Skeletal muscle cell (primary cell): ENCODE measurements at regions not wholly inside any gene's neighbourhood (a gene's known extent, or its start where the extent isn't known, plus 50 kb on each side); places are given as distances from the start of the nearest gene placed in this dataset.

Experiments
- DNase-seq: peaks from one replicate; pipeline ENCODE4 v3.0.0-alpha.2; 2010; ENCODE audit warnings: low read depth
- H3K4me3 ChIP-seq: 2 replicates; pipeline ENCODE4 v1.5.1; 2011; ENCODE audit warnings: low read depth, mild to moderate bottlenecking, control low read depth, low read length, moderate library complexity

DNA sequence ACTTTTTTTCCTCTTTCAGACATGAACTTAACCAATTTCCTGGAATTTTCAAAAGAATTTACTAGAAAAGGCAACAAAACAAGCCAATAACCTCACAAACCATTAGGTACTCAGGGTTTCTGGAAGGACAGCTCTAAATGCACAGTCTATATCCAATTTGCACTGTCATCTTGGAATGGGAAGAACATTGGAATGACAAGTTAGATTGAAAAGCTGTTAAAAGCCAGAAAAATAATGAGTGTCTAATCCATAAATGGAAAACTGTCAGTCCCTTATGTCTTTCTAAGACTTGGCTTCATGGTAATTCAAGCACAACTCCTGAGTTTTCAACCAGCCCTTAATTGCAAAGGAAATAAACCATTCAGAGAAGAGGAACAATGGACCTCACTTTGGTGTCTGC lies 105.8 kb upstream of the NTRK2 start:
- DNase-seq, result no peak

DNA sequence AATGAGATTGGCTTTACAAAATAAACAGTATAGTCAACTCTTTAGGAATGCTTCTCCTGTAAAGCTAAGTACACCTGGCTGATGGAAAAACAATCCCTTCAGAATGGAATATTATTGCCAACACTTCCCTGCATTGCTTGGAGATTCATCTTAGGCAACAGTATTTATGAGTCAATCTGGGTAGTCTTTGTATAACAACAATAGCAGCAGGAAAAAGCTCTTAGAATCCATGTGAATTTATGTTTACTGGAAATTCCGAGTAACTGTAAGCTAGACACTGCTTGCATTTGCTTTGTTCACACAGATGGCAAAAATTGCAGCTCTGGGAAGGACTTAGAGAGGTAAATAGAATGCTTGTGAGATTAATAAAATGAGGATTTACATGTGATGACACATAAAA lies 101.7 kb upstream of the NTRK2 start:
- DNase-seq, result no peak
- no peak overlapping the region for H3K4me3 ChIP-seq

More for the DNA sequence above, 105.8 kb upstream of the NTRK2 start:
- H3K4me3 ChIP-seq, result no peak overlapping the region

DNA sequence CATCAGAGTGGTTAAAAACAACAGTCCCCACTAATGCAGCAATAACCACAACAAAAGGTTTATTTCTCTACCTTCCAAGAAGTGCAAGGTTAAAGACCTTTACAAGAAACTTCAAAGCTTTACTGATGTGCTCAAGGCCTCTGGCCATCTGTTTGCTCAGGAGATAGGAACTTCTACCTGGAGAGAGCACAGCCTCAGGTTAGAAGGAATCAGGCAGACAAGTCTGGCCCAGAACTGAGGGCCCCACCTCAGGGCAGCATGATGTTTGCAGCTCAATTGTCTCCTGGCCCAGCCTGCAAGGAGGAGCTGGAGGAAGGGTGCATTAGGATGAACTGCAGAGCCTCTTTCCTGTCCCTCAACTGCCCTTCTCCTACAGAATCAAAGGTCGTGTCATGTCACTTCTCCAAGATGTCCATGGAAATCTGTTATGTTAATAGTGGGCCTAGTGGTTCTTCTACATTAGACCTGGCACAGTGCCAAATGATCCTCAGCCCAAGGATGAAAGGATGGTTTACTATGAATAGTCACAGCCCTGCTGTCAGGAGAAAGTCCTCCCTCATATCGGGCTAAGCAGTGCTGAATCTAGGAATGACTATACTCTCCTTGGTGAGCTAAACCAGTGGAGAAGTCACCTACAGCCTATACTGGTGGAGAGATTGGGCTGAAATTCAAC lies 98.9 kb upstream of the NTRK2 start:
- H3K4me3 ChIP-seq, result no peak overlapping the region
- DNase-seq, result no peak

- no peak overlapping the region for H3K4me3 ChIP-seq
- no peak for DNase-seq
Measured at GRCh38 chr9:84573083-84573482, 96.4 kb upstream of the NTRK2 start.

GRCh38 chr9:84575705-84576104 lies 93.8 kb upstream of the NTRK2 start:
- no peak for DNase-seq
- no peak overlapping the region for H3K4me3 ChIP-seq

GRCh38 chr9:84583866-84584265 lies 85.7 kb upstream of the NTRK2 start:
- H3K4me3 ChIP-seq, result no peak overlapping the region
- no peak for DNase-seq

GRCh38 chr9:84586662-84587061 lies 82.9 kb upstream of the NTRK2 start:
- DNase-seq, result no peak
- no peak overlapping the region for H3K4me3 ChIP-seq

DNA sequence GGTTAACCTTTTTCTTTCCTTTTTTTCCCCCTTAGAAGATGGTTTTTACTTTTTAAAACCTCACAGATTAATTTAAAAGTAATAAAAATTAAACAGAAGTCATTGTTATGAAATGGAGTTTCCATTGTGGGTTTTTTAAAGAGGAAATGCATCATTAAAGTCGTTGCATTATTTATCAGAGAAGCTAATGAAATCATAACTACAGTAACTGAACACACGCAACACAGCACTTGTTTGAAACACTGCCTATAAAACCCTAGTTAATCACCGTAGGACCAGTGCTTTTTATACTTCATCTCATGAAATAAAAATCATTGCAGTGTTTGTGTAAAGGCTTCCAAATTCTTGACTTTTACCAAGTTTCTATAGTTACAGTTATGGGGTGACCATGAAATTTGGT lies 82.4 kb upstream of the NTRK2 start:
- no peak overlapping the region for H3K4me3 ChIP-seq

DNA sequence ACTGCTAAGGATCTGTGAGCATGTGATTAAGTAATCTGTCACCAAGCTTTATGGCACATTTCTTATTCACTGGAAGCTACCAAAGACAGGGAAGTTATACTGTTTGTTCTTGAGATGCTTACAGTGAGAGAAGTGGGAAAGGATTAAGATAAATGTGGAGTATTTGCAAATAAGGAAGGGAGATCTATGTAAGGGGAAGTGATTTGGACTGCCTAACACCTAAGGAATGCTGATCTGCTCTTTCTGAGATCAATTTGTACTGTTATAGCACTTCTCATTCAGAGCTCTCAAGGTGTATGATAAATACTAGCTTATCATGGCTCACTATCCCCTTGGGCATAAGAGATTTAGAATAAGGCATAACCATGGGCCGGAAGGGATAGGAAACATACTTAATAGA lies 80.0 kb upstream of the NTRK2 start:
- no peak overlapping the region for H3K4me3 ChIP-seq
- DNase-seq, result no peak

More for the DNA sequence above, 82.4 kb upstream of the NTRK2 start:
- no peak for DNase-seq

DNA sequence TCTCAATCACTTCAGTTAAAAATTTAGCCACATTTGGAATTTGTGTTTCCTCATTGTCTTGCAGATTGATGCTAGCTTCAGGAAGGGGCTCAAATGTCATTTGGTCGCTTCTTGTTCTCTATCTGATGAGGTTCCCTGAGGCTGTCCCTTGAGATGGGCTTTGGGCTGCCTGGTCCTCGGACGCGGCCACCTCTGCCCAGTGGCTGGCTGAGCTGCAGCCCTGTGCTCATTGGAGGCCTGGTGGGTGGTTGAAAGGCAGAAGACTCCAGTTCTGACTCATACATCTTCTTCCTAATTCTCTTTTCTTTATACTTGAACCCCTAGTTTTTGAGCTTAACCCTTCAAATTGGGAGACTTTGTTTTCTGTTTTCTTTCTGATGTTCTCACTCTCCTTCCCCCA lies 78.8 kb upstream of the NTRK2 start:
- H3K4me3 ChIP-seq, result no peak overlapping the region
- no peak for DNase-seq

DNA sequence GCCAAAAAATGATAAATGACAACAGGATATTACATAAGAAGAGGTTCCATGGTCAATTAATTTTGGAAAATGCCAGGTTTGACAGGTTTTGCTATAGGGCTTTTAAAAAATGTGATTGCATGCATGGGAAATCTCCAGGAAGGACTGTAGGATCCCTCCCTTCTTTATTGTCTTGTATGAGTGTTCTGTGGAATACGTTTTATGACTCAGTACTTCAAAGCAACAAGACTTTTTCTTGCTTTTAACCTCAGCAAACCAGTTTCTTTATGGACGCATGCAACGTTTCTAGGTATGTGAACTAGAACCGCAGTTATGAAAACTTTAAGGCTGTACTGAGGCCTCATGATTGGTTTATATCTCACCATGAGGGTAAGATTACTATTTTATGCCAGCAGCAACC lies 76.6 kb upstream of the NTRK2 start:
- H3K4me3 ChIP-seq, result no peak overlapping the region
- DNase-seq, result no peak

- H3K4me3 ChIP-seq, result no peak overlapping the region
- no peak for DNase-seq
Measured at GRCh38 chr9:84593352-84593751, 76.2 kb upstream of the NTRK2 start.

DNA sequence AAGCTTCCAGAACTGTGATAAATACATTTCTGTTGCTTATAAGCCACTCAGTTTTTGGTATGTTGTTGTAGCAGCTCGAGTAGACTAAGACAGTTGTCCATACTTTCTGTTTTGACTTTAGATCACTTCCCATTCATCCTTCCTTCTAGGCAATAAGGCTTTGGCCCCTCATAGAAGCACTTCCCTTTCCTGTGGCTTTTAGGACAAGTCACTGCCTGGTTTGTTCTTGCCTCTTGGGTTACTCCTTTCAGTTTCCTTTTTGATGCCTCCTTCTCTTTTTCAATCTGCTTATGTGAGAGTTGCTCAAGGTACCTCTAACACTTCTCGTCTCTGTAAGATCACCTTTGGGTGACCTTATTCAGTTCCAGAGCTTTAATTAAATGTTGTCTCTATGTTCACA lies 72.4 kb upstream of the NTRK2 start:
- no peak overlapping the region for H3K4me3 ChIP-seq
- no peak for DNase-seq

DNA sequence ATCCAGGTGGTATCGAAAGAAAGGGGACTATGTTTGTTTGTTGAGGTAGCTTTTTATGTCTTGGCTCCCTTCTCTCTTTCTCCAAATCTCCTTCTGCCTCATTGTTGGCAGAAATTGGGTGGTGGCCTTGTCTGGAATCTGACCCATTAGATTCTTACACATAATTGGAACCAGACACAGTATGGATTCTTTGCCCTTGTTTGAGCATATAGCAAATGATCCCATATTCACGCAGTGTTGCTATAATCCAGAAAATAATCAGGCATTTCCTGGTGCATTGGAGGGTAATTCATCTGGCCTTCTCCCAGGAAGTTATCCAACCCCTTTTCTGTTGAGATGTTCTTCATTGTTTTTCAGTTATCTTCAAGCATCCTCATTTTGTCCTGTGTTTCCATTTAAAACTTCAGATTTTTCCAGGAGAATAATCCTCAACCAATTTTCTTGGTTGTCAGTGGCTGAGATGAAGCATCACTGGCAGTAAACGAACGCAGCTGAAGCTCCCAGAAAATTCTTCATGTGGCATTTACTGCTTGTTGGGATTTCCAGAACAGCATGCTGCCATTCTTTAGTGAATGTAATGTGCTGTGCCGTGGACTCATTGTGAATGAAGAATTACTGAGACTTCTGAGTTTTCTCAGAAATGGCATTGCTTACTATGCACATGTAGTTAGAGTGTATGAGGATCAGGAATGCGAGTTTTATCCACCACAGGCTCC lies 70.5 kb upstream of the NTRK2 start:
- no peak for DNase-seq
- H3K4me3 ChIP-seq, result no peak overlapping the region

- H3K4me3 ChIP-seq, result no peak overlapping the region
- no peak for DNase-seq
Measured at GRCh38 chr9:84600739-84601138, 68.8 kb upstream of the NTRK2 start.

GRCh38 chr9:84604223-84604622 lies 65.3 kb upstream of the NTRK2 start:
- H3K4me3 ChIP-seq, result no peak overlapping the region
- no peak for DNase-seq

DNA sequence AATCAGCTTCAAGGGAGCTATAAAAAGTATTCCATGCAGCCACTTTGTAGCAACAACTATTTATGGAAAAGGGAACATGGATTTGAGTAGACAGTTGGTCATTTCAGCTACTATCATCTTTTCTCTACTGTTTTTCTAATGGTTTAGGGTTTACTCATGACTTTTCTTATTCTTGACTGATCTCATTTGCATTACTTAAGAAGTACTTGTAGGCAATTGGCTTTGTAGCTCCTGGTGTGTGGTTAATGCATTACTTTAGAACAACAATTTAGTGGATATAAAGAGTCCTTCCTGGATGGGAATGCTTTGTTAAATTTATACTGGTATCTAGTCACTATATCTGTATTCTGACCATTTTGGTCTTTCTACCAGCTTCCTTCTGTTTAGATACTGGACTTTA lies 59.8 kb upstream of the NTRK2 start:
- DNase-seq, result no peak
- H3K4me3 ChIP-seq, result no peak overlapping the region

DNA sequence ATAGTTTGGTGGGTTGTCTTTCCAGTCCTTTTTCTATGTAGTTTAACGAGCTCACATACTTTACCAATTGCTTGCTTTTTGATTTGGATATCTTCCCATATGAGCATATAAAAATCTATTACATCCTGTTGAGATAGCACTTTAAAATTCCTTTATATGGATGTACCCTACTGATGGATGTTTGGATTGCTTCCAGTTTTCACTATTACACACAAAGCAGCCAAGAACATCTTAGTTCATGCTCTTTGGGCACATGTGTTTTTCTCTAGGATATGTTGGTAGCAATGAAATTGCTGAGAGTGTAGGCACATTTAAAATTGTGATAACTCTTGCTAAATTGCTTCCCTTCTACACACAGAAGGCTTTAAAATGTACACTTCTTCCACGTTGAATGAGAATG lies 56.1 kb upstream of the NTRK2 start:
- no peak for DNase-seq
- H3K4me3 ChIP-seq, result no peak overlapping the region

DNA sequence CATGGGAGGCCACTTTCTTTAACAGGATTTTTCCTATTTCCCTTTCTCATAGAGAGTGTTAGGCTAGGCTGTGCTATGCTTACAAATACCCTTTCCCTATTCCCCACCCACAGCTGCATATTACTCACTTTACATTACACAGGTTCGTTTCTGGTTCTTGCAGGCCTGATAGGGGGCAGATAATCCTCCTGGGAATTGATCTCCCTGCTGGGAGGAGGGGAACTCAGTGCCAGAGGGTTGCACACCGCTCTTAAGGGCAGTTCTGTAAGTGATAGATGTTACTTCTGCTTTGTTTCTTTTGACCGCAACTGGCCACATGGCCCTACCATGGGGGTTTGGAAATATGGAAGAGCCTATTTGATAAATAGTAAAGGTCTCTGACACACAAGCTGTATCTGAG lies 54.0 kb upstream of the NTRK2 start:
- H3K4me3 ChIP-seq, result no peak overlapping the region
- no peak for DNase-seq

DNA sequence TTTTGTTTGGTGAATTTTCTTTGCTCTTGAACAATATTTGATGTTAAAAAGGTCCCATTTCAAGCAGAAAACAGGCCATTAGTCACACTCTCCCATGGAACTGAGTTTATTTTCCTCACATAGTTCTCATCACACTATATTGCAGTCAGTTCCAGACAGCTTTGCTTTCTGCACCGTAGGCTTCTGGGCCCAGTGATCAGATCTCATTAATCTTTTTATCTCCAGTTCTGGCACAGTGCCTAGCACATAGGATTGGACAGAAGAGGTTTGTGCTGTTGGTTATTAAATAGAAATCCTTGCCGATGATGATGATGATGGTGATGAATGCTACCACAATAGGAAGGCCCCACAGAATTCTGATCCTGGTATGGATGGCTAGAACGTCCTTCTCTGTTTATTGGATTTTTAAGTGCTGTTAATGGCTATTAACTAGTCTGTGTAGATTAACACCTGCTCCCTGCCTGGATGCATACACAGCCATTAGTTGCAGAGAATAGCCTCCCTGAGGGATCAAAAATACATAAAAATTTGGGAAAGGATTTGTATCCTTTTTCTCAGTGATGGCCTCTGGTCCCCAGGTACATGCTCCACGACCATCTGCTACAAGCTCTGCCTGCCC lies 52.0 kb upstream of the NTRK2 start:
- H3K4me3 ChIP-seq, result no peak overlapping the region
- no peak for DNase-seq
